Bronchial epithelial cell (primary cell): ENCODE measurements at regions not wholly inside any gene's neighbourhood (a gene's known extent, or its start where the extent isn't known, plus 50 kb on each side); places are given as distances from the start of the nearest gene placed in this dataset.

Experiments used
- DNase-seq: peaks from one replicate; pipeline ENCODE4 v3.0.0-alpha.2; 2010; ENCODE audit warnings: low read depth
- FAIRE-seq: peaks from 2 replicates; lab custom pipeline; 2011; peaks lifted over from hg19 to GRCh38; lab: Jason Lieb, UNC
- H3K27me3 ChIP-seq: 2 replicates; pipeline ENCODE4 v1.5.1; 2011; ENCODE audit warnings: low read length; ENCODE audit not compliant: control insufficient read depth, insufficient read depth
- H3K36me3 ChIP-seq: 2 replicates; pipeline ENCODE4 v1.5.1; 2011; ENCODE audit warnings: low read length; ENCODE audit not compliant: control insufficient read depth, insufficient read depth
- H3K4me3 ChIP-seq: 2 replicates; pipeline ENCODE4 v1.5.1; 2011; ENCODE audit warnings: mild to moderate bottlenecking, low read depth, low read length, control low read depth
- TF ChIP-seq, protein P1 (sequence below): IDR thresholded peaks from 2 replicates; pipeline ENCODE4 v1.5.1; 2011; ENCODE audit warnings: mild to moderate bottlenecking, moderate library complexity, low read length, control low read depth, inconsistent platforms; ENCODE audit not compliant: insufficient read depth, severe bottlenecking

- FAIRE-seq: no peak
- no peak for DNase-seq
- H3K36me3 ChIP-seq: no peaks in the 10 kb centered on the region
- TF ChIP-seq, protein P1, sequence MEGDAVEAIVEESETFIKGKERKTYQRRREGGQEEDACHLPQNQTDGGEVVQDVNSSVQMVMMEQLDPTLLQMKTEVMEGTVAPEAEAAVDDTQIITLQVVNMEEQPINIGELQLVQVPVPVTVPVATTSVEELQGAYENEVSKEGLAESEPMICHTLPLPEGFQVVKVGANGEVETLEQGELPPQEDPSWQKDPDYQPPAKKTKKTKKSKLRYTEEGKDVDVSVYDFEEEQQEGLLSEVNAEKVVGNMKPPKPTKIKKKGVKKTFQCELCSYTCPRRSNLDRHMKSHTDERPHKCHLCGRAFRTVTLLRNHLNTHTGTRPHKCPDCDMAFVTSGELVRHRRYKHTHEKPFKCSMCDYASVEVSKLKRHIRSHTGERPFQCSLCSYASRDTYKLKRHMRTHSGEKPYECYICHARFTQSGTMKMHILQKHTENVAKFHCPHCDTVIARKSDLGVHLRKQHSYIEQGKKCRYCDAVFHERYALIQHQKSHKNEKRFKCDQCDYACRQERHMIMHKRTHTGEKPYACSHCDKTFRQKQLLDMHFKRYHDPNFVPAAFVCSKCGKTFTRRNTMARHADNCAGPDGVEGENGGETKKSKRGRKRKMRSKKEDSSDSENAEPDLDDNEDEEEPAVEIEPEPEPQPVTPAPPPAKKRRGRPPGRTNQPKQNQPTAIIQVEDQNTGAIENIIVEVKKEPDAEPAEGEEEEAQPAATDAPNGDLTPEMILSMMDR: no peak
- H3K27me3 ChIP-seq: no peaks in the 10 kb centered on the region
- no peak overlapping the region for H3K4me3 ChIP-seq
Measured at GRCh38 chr7:125563557-125563956, 633.9 kb upstream of the POT1 start.

DNA sequence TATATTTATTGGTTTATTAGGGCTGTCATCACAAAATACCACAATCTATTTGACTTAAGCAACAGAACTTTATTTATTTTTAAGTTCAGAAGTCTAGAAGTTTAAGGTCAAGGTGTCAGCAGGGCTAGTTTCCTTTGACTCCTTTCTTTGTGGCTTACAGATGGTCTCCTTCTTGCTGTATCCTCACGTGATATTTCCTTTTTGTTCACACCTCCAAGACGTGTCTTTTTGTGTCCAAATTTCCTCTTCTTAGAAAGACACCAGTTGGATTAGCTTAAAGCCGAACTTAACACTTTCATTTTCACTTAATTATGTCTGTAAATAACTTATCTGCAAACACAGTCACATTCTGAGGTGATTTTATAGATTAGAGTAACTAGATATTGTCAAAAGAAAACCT, 631.4 kb upstream of the POT1 start:
- DNase-seq: no peak
- FAIRE-seq: no peak
- no peaks in the 10 kb centered on the region for H3K27me3 ChIP-seq

GRCh38 chr7:125559921-125560320, 630.3 kb upstream of the POT1 start:
- H3K36me3 ChIP-seq: no peaks in the 10 kb centered on the region
- FAIRE-seq (no peak), DNase-seq (no peak)
- H3K4me3 ChIP-seq: no peak overlapping the region
- no peaks in the 10 kb centered on the region for H3K27me3 ChIP-seq
- TF ChIP-seq, protein P1: no peak

More for the DNA sequence above, 631.4 kb upstream of the POT1 start:
- TF ChIP-seq, protein P1: no peak
- no peaks in the 10 kb centered on the region for H3K36me3 ChIP-seq
- H3K4me3 ChIP-seq: no peak overlapping the region

DNA sequence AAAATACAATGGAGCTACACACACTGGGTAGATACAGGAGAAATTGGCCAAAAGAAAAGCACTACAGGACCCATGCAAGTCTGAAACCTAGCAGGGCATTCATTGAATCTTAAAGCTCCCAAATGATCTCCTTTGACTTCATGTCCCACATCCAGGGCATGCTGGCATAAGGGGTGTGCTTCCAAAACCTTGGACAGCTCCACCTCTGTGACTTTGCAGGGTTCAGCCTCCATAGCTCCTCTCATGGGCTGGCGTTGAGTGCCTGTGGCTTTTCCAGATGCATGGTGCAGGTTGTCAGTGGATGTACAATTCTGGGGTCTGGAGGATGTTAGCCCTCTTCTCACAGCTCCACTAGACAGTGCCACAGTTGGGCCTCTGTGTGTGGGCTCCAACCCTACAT, 626.3 kb upstream of the POT1 start:
- Histone ChIP-seq H3K36me3 (no peaks in the 10 kb centered on the region), H3K27me3 (no peaks in the 10 kb centered on the region), H3K4me3 (no peak overlapping the region)
- no peak for FAIRE-seq
- no peak for DNase-seq
- TF ChIP-seq, protein P1: no peak

GRCh38 chr7:125551008-125551407, 621.4 kb upstream of the POT1 start:
- TF ChIP-seq, protein P1: no peak
- no peaks in the 10 kb centered on the region for H3K36me3 ChIP-seq
- H3K27me3 ChIP-seq: no peaks in the 10 kb centered on the region
- FAIRE-seq: no peak
- DNase-seq: no peak
- no peak overlapping the region for H3K4me3 ChIP-seq

- FAIRE-seq: peak; percentile 52
- DNase-seq: no peak
- TF ChIP-seq, protein P1: no peak
Measured at GRCh38 chr7:125547505-125547904, 617.9 kb upstream of the POT1 start.

More at GRCh38 chr7:125547505-125547904, 617.9 kb upstream of the POT1 start:
- H3K27me3 ChIP-seq: no peaks in the 10 kb centered on the region
- no peak overlapping the region for H3K4me3 ChIP-seq
- H3K36me3 ChIP-seq: no peaks in the 10 kb centered on the region
